NCI-H1930 (cell line): ENCODE measurements at regions not wholly inside any gene's neighbourhood (a gene's known extent, or its start where the extent isn't known, plus 50 kb on each side); places are given as distances from the start of the nearest gene placed in this dataset.
"Not testable (repeated sequence)": the region's sequence is repeated elsewhere in the genome, so short reads cannot be mapped to it uniquely, and the experiment has no call there.

Source experiments
- DNase-seq, 2 experiments: peaks; one replicate each; lab custom pipeline; 2025; lab: John Stamatoyannopoulos, UW

- no peak for DNase-seq
These were observed 650.7 kb upstream of the GRID2 start for GRCh38 chr4:91653067-91653466.

GRCh38 chr4:91681091-91681490, 622.7 kb upstream of the GRID2 start:
- no peak for DNase-seq

GRCh38 chr4:91681544-91681943, 622.2 kb upstream of the GRID2 start:
- no peak for DNase-seq

- DNase-seq: no peak
These were observed 618.8 kb upstream of the GRID2 start for GRCh38 chr4:91684955-91685354.

GRCh38 chr4:91688413-91688812, 615.4 kb upstream of the GRID2 start:
- DNase-seq: no peak

GRCh38 chr4:91699691-91700090, 604.1 kb upstream of the GRID2 start:
- DNase-seq: not testable (repeated sequence)

GRCh38 chr4:91729851-91730250, 573.9 kb upstream of the GRID2 start:
- no peak for DNase-seq

GRCh38 chr4:91734682-91735081, 569.1 kb upstream of the GRID2 start:
- no peak for DNase-seq

GRCh38 chr4:91738831-91739230, 564.9 kb upstream of the GRID2 start:
- DNase-seq: not testable (repeated sequence)

- no peak for DNase-seq
These were observed 557.2 kb upstream of the GRID2 start for GRCh38 chr4:91746551-91746950.

GRCh38 chr4:91751961-91752360, 551.8 kb upstream of the GRID2 start:
- no peak for DNase-seq

GRCh38 chr4:91754716-91755115, 549.0 kb upstream of the GRID2 start:
- DNase-seq: no peak

- no peak for DNase-seq
These were observed 545.3 kb upstream of the GRID2 start for GRCh38 chr4:91758487-91758886.

GRCh38 chr4:91764085-91764484, 539.7 kb upstream of the GRID2 start:
- DNase-seq: no peak

- no peak for DNase-seq
These were observed 533.9 kb upstream of the GRID2 start for GRCh38 chr4:91769912-91770311.

GRCh38 chr4:91791631-91792030, 512.1 kb upstream of the GRID2 start:
- DNase-seq: not testable (repeated sequence)

GRCh38 chr4:91795947-91796346, 507.8 kb upstream of the GRID2 start:
- no peak for DNase-seq

- no peak for DNase-seq
These were observed 491.4 kb upstream of the GRID2 start for GRCh38 chr4:91812319-91812718.

GRCh38 chr4:91824773-91825172, 479.0 kb upstream of the GRID2 start:
- DNase-seq: no peak

- no peak for DNase-seq
These were observed 477.6 kb upstream of the GRID2 start for GRCh38 chr4:91826186-91826585.

- DNase-seq: no peak
These were observed 475.9 kb upstream of the GRID2 start for GRCh38 chr4:91827914-91828313.

GRCh38 chr4:91829531-91829930, 474.2 kb upstream of the GRID2 start:
- DNase-seq: no peak

GRCh38 chr4:91830681-91831395, 472.9 kb upstream of the GRID2 start:
- DNase-seq: no peak

GRCh38 chr4:91837608-91838029, 466.1 kb upstream of the GRID2 start:
- DNase-seq: no peak
